HG03442 (cell line): ENCODE measurements at regions not wholly inside any gene's neighbourhood (a gene's known extent, or its start where the extent isn't known, plus 50 kb on each side); places are given as distances from the start of the nearest gene placed in this dataset.

Source experiments
- ATAC-seq: cut with Tn5 transposase; IDR thresholded peaks from one replicate; pipeline ENCODE4 v1.9.1; 2021; ENCODE audit warnings: mild to moderate bottlenecking, moderate library complexity; ENCODE audit not compliant: unreplicated experiment

DNA sequence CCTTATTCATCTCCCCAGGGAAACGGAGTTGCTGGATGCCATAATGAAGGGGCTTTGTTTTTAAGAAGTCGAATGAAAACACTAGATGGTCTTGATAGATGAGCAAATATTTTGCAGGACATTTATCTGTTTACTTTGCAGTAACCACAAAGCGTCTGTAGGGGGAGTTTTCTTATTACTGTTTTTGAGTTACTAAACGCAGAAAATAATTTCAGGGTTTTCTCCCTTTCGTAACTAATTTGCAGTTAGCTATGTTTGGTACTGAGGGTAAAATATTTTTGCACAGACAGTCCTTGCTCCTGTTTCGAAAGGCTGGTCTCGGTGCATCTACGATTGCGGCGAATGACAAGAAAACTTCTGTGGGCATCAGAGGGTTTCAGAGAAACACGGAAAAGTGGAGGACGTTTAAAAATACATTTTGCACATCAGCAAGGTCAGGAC is 505.6 kb upstream of the MKI67 start:
- no peak for ATAC-seq

DNA sequence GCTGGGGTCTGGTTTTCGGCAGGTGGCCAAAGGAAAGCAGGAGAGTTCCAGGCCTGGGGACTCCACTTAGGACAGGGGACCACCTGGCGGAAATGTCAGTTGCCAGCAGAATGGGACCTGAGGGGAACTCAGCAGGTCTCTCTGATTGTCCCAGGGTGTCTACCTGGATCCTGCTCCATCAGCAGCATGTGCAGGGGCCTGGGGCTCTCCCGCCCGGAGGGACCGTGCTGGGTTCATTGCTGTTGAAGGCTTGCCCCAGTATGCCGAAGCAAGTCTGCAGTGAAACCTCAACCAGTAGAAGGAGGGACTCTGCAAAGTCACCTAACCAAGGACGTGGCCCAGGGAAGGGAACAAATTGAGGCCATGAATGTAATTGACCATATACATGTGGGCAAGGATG is 506.5 kb upstream of the MKI67 start:
- no peak for ATAC-seq

DNA sequence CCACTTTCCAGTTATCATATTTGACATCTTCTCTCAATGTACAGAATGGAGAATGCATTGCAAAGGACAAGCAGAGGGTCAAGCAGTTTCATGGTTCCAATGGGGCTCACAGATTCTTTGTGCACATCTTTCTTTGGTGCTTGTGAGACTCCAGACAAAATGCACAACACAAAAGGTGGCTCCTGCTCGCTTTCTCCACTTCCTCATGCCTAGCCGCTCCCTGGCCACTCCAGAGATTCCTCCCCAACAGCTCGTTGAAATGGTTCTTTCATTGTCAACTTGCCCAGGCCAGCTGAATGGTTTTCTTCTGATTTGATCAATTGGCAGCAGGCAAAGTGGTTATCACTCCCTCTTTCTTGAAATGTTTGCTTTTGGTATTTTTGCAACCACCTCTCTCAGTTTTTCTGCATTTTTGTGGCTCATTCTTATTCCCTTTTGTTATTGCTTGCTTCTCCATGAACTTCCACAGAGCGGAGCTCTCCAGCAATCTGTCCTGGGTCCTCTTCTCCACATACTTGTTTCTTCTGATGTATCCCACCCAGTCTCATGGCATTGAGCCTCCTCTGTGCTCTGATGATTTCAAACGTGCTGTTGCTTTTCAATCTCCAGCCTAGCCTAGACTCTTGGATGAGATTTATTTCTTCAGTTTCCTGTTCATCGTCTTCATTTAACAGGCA is 507.8 kb upstream of the MKI67 start:
- no peak for ATAC-seq

DNA sequence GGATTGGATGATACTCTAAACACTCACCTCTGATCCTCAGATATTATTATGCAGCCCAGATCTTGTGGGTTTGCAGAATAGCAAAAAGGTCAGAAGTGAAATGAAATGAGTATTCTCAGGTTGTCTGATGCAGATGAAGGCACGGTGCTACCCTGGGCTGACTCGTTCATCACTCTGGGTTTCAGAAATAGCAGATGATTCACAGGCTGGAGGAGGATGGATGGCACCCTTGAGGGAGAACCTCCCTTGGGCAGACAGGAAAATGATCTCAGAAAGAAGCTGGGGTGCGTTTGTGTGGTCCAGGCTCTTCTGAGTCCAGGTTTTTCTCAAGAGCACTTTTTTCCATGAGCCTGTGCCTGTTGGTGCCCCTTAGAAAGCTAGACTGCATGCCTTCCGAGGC is 515.8 kb upstream of the MKI67 start:
- no peak for ATAC-seq

DNA sequence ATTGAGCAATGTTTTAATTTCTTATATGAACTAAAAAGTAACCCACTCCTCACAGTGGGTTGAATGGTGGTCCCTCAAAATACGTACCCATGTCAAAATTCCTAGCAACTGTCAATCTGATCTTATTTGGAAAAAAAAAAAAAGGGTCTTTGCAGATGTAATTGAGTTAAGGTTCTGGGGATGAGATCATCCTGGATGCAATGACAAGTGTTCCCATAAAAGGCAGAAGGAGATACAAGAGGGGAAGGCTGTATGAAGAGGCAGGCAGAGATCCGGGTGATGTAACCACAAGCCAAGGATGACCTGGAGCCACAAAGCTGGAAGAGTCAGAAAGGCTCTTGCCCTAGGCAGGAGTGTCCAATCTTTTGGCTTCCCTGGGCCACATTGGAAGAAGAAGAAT is 516.3 kb upstream of the MKI67 start:
- no peak for ATAC-seq

DNA sequence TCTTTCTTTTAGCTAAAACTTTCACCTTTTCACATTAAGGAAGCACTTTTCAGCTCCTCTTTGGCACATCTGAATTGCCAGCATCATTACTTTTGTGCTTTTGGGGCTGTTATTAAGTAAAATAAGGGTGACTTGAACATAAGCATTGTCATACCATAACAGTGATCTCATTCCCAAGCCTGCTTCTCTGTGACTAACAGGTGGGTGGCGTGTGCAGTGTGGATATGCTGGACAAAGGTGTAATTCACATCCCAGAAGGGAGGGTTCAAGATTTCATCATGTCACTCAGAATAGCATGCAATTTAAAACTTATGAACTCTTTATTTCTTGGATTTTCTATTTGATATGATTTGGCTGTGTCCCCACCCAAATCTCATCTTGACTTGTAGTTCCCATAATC is 517.4 kb upstream of the MKI67 start:
- ATAC-seq, result no peak

DNA sequence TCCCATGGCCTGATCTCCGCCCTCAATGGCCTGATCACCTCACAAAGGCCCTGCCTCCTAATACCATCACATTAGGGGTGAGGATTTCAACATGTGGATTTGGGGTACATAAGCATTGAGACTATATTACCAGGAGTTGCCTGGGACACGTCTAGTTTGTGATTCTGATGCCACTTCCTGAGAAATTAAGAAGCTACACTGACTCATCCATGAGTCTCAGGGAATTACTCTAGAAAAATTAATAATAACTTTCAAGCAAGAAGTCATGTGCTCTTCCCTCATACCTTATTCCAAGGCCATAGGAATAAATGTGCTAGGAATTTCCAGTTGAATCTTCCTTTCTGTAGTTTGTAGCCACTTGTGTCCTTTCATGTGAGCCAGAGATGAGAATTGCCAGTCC is 519.3 kb upstream of the MKI67 start:
- no peak for ATAC-seq

DNA sequence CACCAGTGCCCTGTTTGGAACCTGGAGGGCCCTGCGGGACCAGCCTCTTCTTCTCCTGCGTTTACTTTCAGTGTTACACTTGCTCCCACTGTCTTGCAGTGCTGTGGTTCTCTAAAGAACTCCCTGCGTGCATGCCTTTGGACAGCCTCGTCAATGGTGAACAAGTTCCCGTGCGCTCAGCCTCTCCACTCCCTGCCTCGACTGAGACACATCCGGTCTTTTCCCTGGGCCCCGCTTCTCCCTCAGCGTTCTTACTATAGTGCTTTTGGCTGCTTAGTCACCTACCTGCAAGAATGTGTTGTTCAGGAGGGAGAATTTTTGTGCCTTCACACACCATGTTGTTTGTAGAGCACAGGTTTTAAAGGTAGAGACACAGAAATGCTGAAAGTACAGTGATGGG is 520.7 kb upstream of the MKI67 start:
- ATAC-seq, result no peak

DNA sequence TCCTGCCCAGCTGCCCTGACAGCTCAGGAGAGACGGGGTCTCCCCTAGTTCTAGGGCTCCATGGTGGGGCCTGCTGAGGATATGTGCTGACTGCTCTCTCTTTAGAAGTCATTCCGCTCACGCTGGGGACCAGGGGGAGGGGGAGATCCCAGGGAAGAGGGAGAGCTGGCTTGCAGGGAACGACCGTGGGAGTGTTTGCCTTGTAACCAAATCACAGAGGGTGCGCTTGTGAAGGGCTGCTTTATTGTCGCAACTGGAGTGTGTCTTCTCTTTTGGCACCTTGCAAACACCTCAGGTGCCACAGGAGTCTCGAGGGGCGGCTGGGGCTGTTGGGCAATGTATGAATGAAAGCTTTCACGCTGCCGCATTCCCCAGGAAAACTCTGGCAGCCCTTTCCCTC is 531.3 kb upstream of the MKI67 start:
- no peak for ATAC-seq

DNA sequence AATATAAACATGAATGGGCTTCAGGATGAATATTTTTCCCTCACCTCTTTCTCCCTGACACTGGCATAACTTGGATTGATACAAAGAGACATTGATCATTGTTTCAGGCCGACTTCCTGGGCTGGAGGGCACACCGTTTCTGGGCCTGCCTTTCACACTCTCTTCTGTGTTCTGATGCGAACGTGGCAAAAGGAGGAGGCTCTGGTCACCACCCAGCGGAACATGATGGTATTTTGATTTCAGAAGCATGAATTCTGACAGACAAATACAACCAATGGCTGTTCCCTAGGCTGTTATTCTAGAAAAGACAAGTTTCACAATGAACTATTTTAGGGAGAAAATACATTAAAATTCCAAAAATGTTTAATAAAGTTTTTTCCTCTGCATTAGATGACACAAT is 534.5 kb upstream of the MKI67 start:
- no peak for ATAC-seq

DNA sequence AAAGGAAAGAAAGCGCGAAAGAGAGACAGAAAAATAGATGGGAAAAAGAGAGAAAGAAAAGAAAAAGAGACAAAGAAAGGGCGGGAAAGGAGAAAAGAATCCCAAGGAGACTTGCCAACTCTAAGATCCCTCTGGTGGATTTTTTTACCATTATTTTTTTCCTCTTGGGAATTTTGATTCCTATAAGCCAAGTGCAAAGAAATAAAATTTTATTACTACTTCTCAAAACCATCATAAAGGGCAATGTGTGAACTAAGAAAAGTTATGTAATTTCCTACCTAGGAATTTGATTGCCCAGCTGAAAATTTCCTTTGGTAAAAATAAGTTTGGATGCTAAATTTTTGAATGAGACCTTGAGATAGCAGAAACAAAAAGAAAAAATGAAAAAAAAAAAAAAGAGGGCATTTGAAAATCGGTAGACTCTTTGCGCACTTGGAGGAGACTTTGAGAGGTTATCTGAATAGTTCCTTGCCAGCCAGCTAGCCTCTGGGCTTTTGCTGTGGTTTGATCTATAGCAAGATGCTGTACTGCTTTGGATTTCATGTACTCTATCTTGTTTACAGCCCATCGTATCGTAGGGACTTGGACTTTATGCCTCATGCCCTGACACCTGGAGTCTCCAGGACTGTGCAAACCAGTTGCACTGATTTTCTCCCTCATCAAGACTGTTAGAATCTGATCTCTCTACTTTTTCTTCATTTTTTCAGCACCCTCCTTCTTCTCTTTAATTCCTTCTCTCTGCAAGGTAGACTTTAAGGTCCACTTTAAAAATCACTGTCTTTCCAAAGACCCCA is 535.4 kb upstream of the MKI67 start:
- no peak for ATAC-seq

DNA sequence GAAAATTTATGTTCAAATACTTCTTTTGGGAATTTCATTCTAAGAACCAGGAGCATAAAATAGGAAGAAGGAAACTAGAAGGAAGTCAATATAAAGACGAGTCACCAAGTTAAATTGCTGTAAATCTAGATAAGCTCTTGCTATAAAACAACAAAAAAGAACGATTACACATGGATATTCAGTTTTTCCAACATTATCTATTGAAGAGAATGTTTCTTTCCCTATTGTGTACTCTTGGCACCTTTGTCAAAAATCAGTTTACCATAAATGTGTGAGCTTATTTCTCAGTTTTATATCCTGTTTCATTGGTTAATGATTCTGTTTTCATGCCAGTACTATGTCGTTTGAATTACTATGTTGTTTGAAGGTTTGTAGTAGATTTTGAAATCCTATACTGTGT is 536.3 kb upstream of the MKI67 start:
- ATAC-seq, result no peak

DNA sequence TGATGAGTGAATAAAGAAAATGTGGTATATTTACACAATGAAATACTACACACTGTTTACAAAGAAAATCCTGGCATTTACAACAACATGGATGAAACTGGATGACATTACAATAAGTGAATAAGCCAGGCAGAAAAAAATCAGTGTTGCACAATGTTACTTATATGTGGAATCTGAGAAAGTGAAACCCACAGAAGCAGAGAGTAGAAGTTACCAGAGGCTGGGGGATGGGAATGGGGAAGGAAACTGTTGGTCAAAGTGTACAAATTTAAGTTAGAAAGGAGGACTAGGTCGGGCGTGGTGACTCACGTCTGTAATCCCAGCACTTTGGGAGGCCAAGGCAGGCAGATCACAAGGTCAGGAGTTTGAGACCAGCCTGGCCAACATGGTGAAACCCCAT is 538.5 kb upstream of the MKI67 start:
- ATAC-seq, result no peak

DNA sequence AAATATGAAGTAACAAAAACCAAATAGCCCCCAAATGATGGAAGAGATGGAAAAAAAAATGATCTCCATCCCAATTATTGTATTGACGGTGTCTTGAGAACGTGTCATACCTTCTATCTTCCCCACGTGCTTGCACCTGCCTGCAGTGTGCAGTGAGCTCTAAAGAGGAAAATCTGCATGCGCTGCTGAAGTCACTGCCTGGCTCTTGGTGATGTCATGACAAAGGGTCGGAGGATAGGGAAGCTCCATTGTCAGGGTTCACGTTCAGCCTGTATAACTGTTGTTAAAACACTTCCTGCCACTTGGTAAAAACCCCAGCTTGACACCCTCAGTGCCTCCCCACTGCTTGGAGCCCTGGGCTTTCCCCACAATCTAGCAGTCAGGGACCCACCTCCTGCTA is 549.2 kb upstream of the MKI67 start:
- ATAC-seq, result no peak

DNA sequence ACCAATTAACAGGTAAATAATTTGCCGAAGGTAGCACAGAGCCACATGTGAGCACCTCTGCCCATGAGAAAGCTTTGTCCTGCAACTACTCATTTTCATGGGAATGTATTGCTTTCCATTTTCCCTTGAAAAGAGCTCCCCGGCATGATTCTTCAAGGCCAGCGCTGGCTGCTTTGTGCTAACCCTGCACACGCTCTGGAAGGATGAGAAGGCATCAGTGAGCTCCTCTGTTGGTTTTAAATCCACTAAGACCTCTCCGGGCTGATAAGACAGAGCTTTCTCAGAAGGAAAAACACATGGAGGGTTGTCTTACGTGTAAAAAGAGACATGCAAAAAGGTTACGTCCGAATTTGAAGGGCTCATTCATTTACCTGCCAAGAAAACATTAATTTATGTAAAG is 553.9 kb upstream of the MKI67 start:
- ATAC-seq, result no peak

DNA sequence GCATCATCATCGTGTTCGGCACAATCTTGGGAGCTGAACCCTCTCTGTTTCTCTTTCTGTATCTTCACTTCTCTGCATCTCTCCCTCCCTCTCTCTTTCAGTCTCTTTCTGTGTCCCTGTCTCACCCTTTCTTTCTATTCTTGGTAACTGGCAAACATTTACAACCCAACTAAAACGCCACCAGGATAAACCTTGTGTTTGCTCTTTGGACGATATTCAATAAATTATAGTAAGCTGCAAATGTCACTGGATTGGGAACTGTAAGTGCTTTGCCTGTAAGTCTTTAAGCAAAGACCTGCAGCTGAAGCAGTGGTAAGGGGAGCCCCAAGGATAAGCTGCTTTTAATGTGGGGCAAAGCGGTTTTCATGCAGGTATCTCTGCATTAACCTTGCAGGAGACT is 558.0 kb upstream of the MKI67 start:
- ATAC-seq, result no peak

DNA sequence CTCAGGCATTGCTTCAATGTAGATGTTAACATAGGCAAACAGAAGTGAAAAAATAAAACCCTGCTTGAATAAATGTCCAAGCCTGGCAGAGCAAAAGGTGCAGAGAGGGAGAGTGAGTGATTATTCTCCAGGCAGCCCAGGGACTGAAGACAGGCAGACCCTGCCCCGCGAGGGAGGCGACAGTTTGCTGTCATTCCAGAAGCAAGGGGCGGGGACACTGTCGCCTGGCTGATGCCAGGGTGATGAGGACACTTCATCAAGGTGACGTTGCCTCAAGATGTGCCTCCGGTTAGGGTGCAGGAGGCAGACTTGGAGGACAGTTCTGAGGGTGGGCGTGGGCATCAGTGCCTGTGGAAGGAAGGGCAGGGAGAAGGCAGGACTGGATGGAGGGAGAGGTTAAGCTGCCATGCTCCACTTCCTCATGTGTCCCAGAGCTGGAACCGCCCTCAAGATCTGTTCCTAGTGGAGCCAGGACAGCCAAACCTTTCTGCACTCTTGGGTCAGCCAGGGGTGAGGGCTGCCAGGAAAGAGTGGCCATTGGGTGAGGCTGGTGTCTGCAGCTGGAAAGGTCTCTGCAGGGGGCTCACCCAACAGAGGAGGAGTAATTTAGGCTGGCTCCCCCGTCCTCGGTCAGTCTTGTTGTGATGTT is 560.5 kb upstream of the MKI67 start:
- ATAC-seq, result no peak

DNA sequence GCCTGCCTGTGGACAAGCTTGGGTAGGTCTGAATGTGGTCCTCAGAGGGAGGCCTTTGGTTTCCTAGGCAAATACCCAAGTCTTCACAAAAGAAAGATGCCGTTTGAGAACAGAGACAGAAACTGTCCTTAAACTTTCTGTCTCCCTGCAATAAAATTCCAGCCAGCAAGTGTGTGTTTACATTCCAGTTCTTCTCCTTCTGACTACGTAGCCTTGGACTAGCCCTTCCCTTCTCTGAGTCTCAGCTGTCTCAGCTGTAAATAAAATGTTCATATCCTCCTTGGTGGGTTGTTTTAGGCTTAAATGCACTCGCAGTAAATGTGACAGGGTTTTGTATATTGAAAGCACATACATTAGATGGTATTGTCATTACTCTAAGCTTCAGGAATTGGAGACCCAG is 561.2 kb upstream of the MKI67 start:
- ATAC-seq, result no peak

DNA sequence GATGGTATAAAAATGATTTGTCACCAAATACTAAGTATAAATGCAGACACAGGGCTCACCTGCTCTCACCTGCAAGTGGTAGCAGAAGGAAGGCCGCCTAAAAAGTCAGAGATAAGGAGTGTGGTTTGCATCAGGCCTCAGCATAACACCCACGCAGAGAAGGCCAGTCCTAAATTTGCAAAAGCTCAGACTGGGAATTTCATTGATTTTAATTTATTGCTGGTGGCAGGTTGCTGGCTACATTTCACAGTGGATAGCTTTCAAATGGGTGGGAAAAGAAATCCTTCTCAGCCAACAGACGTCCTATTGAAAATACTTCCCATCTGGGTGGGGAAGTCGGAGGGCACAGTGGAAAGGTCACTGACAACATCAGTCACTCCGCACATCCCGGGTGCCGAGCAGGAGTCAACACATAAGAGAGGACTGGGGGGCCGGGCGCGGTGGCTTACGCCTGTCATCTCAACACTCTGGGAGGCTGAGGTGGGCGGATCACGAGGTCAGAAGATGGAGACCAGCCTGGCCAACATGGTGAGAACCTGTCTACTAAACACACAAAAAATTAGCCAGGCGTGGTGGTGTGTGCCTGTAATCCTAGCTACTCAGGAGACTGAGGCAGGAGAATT is 561.8 kb upstream of the MKI67 start:
- ATAC-seq, result no peak

DNA sequence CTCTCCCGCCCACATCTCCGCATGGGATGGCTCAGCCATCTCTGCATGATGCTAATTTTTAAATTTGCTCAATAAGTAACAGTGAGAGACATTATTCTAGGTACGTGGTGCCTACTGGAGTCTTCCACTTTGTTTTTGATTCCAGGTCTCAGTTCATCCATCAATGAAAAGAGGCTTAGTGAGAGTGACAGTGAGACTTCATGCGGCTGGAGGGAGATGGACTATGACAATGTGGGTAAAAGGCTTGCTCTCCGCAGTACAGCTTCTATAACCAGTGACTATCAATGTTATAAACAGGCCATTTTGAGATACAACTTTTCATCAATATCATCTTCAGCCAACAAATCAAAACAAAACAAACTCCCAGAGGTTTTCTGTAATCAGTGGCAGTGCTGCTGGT is 563.4 kb upstream of the MKI67 start:
- ATAC-seq, result no peak

DNA sequence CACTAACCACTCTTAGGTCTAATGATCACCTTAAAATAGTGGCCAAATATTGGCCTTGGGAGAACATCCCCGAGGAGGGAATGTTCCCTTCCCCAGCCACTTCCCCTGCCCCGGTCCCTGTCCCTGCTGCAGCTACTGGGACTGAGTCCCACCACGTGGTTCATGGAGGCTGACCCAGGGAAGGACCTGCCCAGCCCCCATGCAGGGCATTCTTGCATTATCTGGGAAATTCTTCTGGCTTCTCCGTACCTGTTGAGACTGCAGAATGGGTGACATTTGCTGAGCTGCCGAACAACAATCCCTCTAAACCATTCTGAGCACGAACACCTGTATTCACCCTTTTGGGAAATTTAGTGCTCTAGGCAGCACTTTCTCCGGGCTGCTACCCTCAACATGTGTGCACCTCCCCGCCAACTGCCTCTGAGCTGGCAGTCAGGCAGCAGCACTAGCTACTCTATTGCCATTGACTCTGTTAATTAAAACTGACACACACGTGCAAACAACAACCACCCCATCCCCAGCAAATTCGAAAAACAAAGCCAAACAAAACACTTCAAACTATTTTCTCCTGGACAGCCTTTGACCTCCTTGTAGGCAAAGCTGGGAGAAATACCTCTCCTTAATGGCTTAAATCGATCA is 567.4 kb upstream of the MKI67 start:
- no peak for ATAC-seq
